ENCODE measurements at regions not wholly inside any gene's neighbourhood (a gene's known extent, or its start where the extent isn't known, plus 50 kb on each side); places are given as distances from the start of the nearest gene placed in this dataset.
"Not testable (repeated sequence)": the region's sequence is repeated elsewhere in the genome, so short reads cannot be mapped to it uniquely, and the experiment has no call there.

- TF ChIP-seq MAX (IDR thresholded peaks at IDR 0.05; ENCODE audit: low read depth, low read length) (no peak), CTCF (IDR thresholded peaks at IDR 0.05; ENCODE audit: low read depth, low read length) (no peak), POLR2A (IDR thresholded peaks at IDR 0.05; ENCODE audit: extremely low read depth, insufficient read length) (no peak), MYC (IDR thresholded peaks at IDR 0.05; ENCODE audit: low read depth, low read length) (no peak)
- H3K4me3 ChIP-seq (ENCODE audit: low read depth, low read length): no peak overlapping the region
- DNase-seq (ENCODE audit: low read depth): no peak
Observed at GRCh38 chr5:6096101-6096500, 282.2 kb downstream of the MED10 start.

DNA sequence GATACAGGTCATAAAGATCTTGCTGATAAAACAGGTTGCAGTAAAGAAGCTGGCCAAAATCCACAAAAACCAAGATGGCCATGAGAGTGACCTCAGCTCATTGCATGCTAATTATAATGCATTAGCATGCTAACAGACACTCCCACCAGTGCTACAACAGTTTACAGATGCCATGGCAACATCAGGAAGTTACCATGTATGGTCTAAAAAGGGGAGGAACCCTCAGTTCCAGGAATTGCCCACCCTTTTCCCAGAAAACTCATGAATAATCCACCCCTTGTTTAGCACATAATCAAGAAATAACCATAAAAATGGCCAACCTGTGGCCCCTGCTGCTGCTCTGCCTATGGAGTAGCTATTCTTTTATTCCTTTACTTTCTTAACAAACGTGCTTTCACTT, 284.2 kb downstream of the MED10 start:
- not testable (repeated sequence) for DNase-seq (ENCODE audit: low read depth); H3K4me3 ChIP-seq (ENCODE audit: low read depth, low read length)

GRCh38 chr5:6090838-6091237, 287.5 kb downstream of the MED10 start:
- TF ChIP-seq MAX (IDR thresholded peaks at IDR 0.05; ENCODE audit: low read depth, low read length) (no peak), MYC (IDR thresholded peaks at IDR 0.05; ENCODE audit: low read depth, low read length) (no peak), POLR2A (IDR thresholded peaks at IDR 0.05; ENCODE audit: extremely low read depth, insufficient read length) (no peak), CTCF (IDR thresholded peaks at IDR 0.05; ENCODE audit: low read depth, low read length) (no peak)
- H3K4me3 ChIP-seq (ENCODE audit: low read depth, low read length): no peak overlapping the region
- DNase-seq (ENCODE audit: low read depth): no peak

DNA sequence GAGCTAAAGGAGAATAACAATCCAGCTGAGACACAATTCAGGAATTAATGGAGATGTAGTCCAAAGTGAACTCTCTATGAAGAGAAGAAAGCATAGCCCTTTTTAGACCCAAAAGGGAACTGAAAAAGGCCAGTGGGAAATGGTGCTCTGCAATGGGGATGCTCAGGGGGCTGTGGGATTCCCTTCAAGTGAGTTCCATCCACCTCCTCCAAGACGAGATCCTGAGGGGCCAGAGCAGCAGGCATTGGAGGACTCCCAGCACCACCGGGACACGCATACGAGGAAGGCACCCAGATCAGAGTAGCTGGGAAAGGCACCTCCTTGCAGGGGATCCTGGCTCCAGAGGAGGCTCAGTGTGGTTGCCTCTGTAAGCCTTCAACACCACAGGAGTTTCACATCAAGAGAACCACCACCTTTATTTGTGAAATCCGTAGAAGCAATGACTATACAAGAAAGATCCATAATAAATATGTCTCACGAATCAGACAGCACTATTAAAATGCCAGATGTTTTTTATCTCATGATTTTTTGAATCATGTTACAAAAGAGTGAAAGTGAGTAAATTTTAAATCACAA, 288.2 kb downstream of the MED10 start:
- no peak overlapping the region for H3K4me3 ChIP-seq (ENCODE audit: low read depth, low read length)
- no peak for DNase-seq (ENCODE audit: low read depth)
- no peak for TF ChIP-seq MYC (IDR thresholded peaks at IDR 0.05; ENCODE audit: low read depth, low read length)
- TF ChIP-seq MAX (IDR thresholded peaks at IDR 0.05; ENCODE audit: low read depth, low read length): no peak
- TF ChIP-seq POLR2A (IDR thresholded peaks at IDR 0.05; ENCODE audit: extremely low read depth, insufficient read length): no peak
- TF ChIP-seq CTCF (IDR thresholded peaks at IDR 0.05; ENCODE audit: low read depth, low read length): no peak

- no peak overlapping the region for H3K4me3 ChIP-seq (ENCODE audit: low read depth, low read length)
- TF ChIP-seq MYC (IDR thresholded peaks at IDR 0.05; ENCODE audit: low read depth, low read length): no peak
- TF ChIP-seq MAX (IDR thresholded peaks at IDR 0.05; ENCODE audit: low read depth, low read length): no peak
- DNase-seq (ENCODE audit: low read depth): peak; percentile 3
Observed at GRCh38 chr5:6088706-6089105, 289.6 kb downstream of the MED10 start.

GRCh38 chr5:6087576-6087975, 290.8 kb downstream of the MED10 start:
- H3K4me3 ChIP-seq (ENCODE audit: low read depth, low read length): no peak overlapping the region
- TF ChIP-seq CTCF (IDR thresholded peaks at IDR 0.05; ENCODE audit: low read depth, low read length): no peak
- no peak for TF ChIP-seq MAX (IDR thresholded peaks at IDR 0.05; ENCODE audit: low read depth, low read length)
- TF ChIP-seq MYC (IDR thresholded peaks at IDR 0.05; ENCODE audit: low read depth, low read length): no peak
- no peak for TF ChIP-seq POLR2A (IDR thresholded peaks at IDR 0.05; ENCODE audit: extremely low read depth, insufficient read length)
- DNase-seq (ENCODE audit: low read depth): no peak

DNA sequence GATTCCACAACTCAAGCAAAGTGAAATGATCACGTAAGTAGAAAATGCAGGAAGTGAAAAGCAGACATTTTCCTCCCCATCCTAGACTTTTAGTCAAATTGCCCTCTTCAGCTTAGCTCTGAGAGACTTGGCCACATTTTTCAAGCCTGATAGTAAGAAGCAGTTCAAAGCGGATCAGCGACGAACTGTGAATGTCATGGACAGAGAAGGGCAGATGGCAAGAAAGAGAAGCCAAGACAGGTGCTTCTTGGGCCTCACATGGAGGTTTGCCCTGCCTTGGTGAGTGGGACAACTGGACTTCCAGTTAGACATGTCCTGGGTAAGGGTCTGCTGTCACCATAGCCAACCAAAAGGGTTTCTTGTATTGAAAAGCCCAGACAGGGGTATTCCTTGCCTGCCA, 291.5 kb downstream of the MED10 start:
- DNase-seq (ENCODE audit: low read depth): no peak
- TF ChIP-seq MYC (IDR thresholded peaks at IDR 0.05; ENCODE audit: low read depth, low read length) (no peak), POLR2A (IDR thresholded peaks at IDR 0.05; ENCODE audit: extremely low read depth, insufficient read length) (no peak), CTCF (IDR thresholded peaks at IDR 0.05; ENCODE audit: low read depth, low read length) (no peak), MAX (IDR thresholded peaks at IDR 0.05; ENCODE audit: low read depth, low read length) (no peak)
- no peak overlapping the region for H3K4me3 ChIP-seq (ENCODE audit: low read depth, low read length)

Data from NB4 (cell line).